ENCODE measurements at regions not wholly inside any gene's neighbourhood (a gene's known extent, or its start where the extent isn't known, plus 50 kb on each side); places are given as distances from the start of the nearest gene placed in this dataset.

DNA sequence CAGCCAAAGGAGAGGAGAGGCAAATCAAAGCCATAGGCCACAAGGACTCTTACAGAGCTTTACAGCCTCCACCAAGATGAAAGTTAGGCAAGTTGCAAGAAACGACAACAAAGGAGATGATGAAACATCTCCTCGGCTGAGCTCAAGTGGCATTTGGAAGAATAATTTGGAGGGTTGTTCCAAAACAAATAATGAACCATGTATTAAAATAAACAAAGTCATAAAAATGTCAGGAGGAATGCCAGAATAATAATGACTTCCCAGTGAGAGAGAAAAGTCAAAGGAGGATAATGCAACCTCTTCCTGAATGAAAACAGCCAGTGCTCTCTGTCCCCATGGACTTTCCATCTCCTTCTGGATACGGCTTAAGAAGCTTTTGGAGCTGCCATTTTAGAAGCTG is 371.4 kb upstream of the ID4 start:
- TF ChIP-seq CTCF (IDR thresholded peaks at IDR 0.05): no peak
- no peak for TF ChIP-seq ZFX (IDR thresholded peaks at IDR 0.05; ENCODE audit: borderline replicate concordance)
